ENCODE measurements at regions not wholly inside any gene's neighbourhood (a gene's known extent, or its start where the extent isn't known, plus 50 kb on each side); places are given as distances from the start of the nearest gene placed in this dataset.

GRCh38 chr5:29380029-29380428 is 1813.5 kb upstream of the CDH6 start:
- Histone ChIP-seq H3K4me3 (ENCODE audit: low read length) (no peak overlapping the region), H2AFZ (ENCODE audit: low read depth, low read length) (no peak overlapping the region), H3K36me3 (replicated peaks; ENCODE audit: low read depth, low read length) (no peaks in the 10 kb centered on the region), H3K27me3 (ENCODE audit: low read depth, low read length) (no peaks in the 10 kb centered on the region), H3K9ac (ENCODE audit: low read length) (no peak overlapping the region), H3K79me2 (ENCODE audit: low read length) (no peaks in the 10 kb centered on the region), H3K4me1 (ENCODE audit: low read length) (no peaks in the 10 kb centered on the region), H4K20me1 (ENCODE audit: insufficient read depth, low read length) (no peaks in the 10 kb centered on the region), H3K27ac (ENCODE audit: low read length) (no peak overlapping the region), H3K9me3 (ENCODE audit: insufficient read depth, low read length) (no peaks in the 10 kb centered on the region), H3K4me2 (ENCODE audit: low read length) (no peak overlapping the region)
- TF ChIP-seq CTCF (IDR thresholded peaks at IDR 0.05; ENCODE audit: low read depth, low read length) (no peak), EZH2phosphoT487 (IDR thresholded peaks at IDR 0.05; ENCODE audit: low read depth) (no peak)

GRCh38 chr5:29379619-29380018 is 1813.9 kb upstream of the CDH6 start:
- H3K4me2 ChIP-seq (ENCODE audit: low read length), result no peak overlapping the region
- H3K9ac ChIP-seq (ENCODE audit: low read length), result no peak overlapping the region
- H3K27me3 ChIP-seq (ENCODE audit: low read depth, low read length), result no peaks in the 10 kb centered on the region
- no peaks in the 10 kb centered on the region for H3K9me3 ChIP-seq (ENCODE audit: insufficient read depth, low read length)
- no peaks in the 10 kb centered on the region for H3K79me2 ChIP-seq (ENCODE audit: low read length)
- no peak overlapping the region for H3K4me3 ChIP-seq (ENCODE audit: low read length)
- no peaks in the 10 kb centered on the region for H3K4me1 ChIP-seq (ENCODE audit: low read length)
- H4K20me1 ChIP-seq (ENCODE audit: insufficient read depth, low read length), result no peaks in the 10 kb centered on the region
- no peaks in the 10 kb centered on the region for H3K36me3 ChIP-seq (replicated peaks; ENCODE audit: low read depth, low read length)
- no peak overlapping the region for H3K27ac ChIP-seq (ENCODE audit: low read length)
- no peak overlapping the region for H2AFZ ChIP-seq (ENCODE audit: low read depth, low read length)
- no peak for TF ChIP-seq EZH2phosphoT487 (IDR thresholded peaks at IDR 0.05; ENCODE audit: low read depth)
- no peak for TF ChIP-seq CTCF (IDR thresholded peaks at IDR 0.05; ENCODE audit: low read depth, low read length)

- Histone ChIP-seq H3K27ac (ENCODE audit: low read length) (no peak overlapping the region), H2AFZ (ENCODE audit: low read depth, low read length) (no peak overlapping the region)
- TF ChIP-seq CTCF (IDR thresholded peaks at IDR 0.05; ENCODE audit: low read depth, low read length) (no peak), EZH2phosphoT487 (IDR thresholded peaks at IDR 0.05; ENCODE audit: low read depth) (no peak)
Measured at GRCh38 chr5:29378104-29378503, 1815.4 kb upstream of the CDH6 start.

GRCh38 chr5:29370248-29370647 is 1823.2 kb upstream of the CDH6 start:
- Histone ChIP-seq H3K4me2 (ENCODE audit: low read length) (no peak overlapping the region), H2AFZ (ENCODE audit: low read depth, low read length) (no peak overlapping the region), H3K4me3 (ENCODE audit: low read length) (no peak overlapping the region), H4K20me1 (ENCODE audit: insufficient read depth, low read length) (no peaks in the 10 kb centered on the region), H3K79me2 (ENCODE audit: low read length) (no peaks in the 10 kb centered on the region), H3K36me3 (replicated peaks; ENCODE audit: low read depth, low read length) (no peaks in the 10 kb centered on the region), H3K27me3 (ENCODE audit: low read depth, low read length) (no peaks in the 10 kb centered on the region), H3K27ac (ENCODE audit: low read length) (no peak overlapping the region), H3K4me1 (ENCODE audit: low read length) (no peaks in the 10 kb centered on the region), H3K9me3 (ENCODE audit: insufficient read depth, low read length) (no peaks in the 10 kb centered on the region), H3K9ac (ENCODE audit: low read length) (no peak overlapping the region)
- TF ChIP-seq EZH2phosphoT487 (IDR thresholded peaks at IDR 0.05; ENCODE audit: low read depth) (no peak), CTCF (IDR thresholded peaks at IDR 0.05; ENCODE audit: low read depth, low read length) (no peak)

More at GRCh38 chr5:29378104-29378503, 1815.4 kb upstream of the CDH6 start:
- no peaks in the 10 kb centered on the region for H4K20me1 ChIP-seq (ENCODE audit: insufficient read depth, low read length)
- H3K4me2 ChIP-seq (ENCODE audit: low read length), result no peak overlapping the region
- H3K9me3 ChIP-seq (ENCODE audit: insufficient read depth, low read length), result no peaks in the 10 kb centered on the region
- no peaks in the 10 kb centered on the region for H3K79me2 ChIP-seq (ENCODE audit: low read length)
- no peaks in the 10 kb centered on the region for H3K36me3 ChIP-seq (replicated peaks; ENCODE audit: low read depth, low read length)
- H3K4me1 ChIP-seq (ENCODE audit: low read length), result no peaks in the 10 kb centered on the region
- H3K9ac ChIP-seq (ENCODE audit: low read length), result no peak overlapping the region
- no peak overlapping the region for H3K4me3 ChIP-seq (ENCODE audit: low read length)
- H3K27me3 ChIP-seq (ENCODE audit: low read depth, low read length), result no peaks in the 10 kb centered on the region

All from OCI-LY3 (cell line).